ENCODE measurements at regions not wholly inside any gene's neighbourhood (a gene's known extent, or its start where the extent isn't known, plus 50 kb on each side); places are given as distances from the start of the nearest gene placed in this dataset.
"Not testable (repeated sequence)": the region's sequence is repeated elsewhere in the genome, so short reads cannot be mapped to it uniquely, and the experiment has no call there.

DNA sequence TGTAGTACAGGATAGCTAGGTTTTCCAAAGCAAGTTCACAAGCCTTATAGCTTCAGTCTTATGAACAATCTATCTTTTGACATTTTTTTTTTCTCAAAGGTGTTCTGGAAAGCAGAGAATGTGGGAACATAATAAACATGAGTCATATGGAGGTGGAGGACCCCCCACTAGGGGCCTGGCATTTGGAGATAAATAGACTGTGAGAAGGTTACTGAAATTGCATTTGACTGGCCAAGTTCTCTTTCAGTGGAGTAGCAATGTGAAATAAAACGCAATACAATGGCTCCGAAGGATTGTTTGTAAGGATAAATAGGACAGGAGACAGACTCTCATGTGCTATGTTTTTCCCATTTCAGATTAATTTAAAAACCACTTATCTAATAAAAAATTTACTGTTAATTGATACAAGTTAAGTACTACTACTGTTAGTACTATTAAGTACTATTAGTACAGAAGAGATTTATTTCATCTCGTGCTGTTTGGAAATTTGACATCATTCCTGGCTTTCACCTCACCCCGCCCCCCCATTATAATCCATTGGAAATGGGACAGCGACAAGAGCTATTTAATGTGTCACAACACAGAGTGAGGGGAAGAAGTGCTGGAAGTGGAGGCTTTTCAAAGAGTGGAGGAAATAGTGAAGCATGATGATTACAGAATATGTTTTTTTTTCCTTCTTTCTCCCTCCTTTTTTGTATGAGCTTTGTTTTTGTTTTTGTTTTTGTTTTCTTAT is 122.6 kb upstream of the ID4 start:
- no peak for DNase-seq

DNA sequence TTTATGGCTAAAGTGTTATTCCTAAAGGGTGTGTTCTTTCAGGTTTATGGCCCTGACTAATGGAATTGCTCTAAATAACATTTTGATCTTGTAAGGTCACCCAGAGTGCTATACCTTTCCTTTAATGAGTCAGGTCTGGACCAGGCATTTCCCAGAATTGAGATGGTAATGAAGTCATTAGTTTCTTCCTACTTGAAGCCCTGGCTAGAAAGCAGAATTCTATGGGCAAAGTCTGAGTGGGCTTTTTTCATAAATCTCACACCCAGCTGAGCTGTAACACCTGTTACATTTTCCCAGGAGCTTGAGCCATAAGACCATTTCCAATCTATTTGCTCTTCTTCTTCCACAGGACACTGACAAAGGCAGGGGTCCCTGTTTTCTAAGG is 122.0 kb upstream of the ID4 start:
- no peak for DNase-seq

DNA sequence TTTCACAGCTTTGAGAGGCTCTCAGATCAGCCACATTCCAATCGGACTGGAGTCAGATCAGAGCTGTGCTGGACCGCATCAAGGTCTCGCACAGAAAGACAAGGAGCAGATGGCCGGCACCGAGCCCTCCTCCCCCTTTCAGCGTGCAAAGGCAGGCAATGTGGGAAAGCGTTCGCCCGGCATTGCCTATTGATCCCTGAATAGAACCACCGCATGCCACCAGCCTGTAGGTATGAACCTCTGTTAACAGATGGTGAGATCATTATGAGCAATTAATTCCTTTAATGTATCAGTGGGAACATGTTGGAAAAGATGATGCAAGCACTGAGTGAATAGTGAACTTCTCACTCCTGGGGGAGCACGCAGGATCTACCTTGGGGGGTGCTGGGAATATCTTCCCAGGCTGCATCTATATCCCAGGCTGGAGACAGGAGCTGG is 117.5 kb upstream of the ID4 start:
- DNase-seq: no peak

DNA sequence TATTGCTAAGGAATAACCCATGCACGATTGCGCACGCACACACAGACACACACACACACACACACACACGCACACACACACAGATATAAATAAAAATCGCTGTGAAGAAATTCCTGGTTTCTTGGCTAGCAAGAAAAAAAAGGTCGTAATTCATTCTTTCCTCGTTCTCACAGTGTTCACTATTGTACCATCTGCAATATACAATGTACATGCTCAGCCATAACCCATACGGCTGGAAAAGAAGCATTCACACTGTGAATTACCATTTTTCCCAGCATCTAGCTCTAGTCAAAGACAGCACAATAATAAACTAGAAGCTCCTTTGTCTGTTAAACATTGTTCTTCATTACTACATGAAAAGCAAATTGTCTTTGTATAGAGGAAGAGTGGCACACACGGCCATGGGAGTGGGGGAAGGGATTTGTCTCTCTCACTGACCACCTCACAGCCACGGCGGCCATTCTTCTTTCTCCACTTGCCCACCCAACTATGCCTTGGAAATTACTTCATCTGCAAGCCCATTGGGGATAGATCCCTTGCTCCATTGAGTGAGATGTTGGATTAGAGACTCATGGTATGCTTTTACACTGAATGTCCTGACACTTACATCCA is 115.3 kb upstream of the ID4 start:
- DNase-seq: no peak

DNA sequence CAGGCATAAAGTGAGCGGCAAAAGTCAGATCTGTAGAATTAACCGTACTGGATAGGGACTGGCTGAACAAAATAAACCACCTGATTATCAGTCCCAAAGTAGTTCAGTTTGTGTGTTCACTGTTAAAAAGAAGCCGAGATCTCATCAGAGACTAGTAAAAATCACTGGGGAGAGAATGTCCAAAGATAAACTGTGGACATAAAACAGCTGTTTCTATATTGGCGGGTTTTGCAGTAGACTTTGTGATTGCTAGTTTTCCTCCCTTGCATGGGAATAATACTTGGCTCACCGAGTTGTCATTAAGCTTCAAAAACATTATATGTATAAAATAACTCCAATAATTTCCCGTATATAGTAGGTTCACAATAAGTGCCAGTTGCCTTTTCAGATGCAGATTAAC is 114.2 kb upstream of the ID4 start:
- DNase-seq: no peak

DNA sequence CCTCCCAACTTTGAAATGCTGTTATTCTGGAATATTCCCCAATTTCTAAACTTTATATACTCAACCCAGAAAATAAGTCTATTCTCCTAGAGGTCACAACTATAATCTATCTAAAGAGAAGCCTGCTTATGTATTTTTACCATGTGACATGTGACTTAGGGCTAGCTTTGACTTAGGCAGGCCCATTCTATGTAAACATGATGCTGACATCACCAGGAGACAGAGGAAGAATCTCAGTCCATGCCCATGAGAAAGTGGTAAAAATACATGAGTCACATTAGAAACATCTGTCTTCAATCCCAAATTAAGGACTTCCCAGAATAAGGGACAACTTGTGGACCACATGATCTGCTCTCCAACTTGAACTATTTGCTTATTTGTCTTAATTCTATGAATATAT is 113.6 kb upstream of the ID4 start:
- DNase-seq: no peak

DNA sequence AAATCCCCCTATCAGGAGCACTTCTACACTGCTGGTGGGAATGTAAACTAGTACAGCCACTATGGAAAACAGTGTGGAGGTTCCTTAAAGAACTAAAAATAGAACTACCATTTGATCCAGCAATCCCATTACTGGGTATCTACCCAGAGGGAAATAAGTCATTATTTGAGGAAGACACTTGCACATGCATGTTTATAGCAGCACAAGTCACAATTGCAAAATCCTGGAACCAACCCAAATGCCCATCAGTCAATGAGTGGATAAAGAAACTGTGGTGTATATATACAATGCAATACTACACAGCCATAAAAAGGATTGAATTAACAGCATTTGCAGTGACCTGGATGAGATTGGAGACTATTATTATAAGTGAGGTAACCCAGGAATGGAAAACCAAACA is 111.7 kb upstream of the ID4 start:
- DNase-seq: not testable (repeated sequence)

DNA sequence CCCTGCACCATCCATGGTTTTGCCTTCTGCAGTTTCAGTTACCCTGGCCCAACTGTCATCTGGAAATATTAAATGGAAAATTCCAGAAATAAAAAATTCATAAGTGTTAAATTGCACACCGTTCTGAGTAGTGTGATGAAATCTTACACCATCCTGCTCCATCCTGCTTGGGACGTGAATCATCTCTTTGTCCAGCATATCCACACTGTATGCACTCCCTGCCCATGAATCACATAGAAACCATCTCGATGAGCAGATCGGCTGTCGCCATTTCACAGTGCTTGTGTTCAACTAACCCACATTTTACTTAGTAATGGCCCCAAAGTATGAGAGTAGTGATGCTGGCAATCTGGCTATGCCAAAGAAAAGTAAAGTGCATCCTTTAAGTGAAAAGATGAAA is 105.9 kb upstream of the ID4 start:
- DNase-seq: no peak

DNA sequence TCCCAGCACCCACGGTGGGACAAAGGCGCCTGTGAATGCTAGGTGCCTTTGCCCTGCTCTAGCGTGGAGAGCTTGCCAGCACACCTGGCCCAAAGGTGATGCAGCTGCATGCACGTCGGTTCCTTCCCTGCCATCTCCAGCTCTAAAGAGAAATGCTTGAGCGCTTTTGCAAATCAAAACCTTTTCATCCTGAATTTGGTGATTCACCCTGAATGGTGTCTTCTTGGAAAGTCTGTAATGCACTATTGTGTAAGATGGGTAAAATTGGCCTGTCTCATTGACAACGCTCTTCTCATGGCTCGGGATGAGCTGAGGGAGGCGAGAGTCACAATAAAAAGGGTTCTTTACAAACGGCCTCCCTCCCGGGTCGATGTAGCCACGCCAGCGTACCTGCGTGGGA is 103.1 kb upstream of the ID4 start:
- DNase-seq: no peak

DNA sequence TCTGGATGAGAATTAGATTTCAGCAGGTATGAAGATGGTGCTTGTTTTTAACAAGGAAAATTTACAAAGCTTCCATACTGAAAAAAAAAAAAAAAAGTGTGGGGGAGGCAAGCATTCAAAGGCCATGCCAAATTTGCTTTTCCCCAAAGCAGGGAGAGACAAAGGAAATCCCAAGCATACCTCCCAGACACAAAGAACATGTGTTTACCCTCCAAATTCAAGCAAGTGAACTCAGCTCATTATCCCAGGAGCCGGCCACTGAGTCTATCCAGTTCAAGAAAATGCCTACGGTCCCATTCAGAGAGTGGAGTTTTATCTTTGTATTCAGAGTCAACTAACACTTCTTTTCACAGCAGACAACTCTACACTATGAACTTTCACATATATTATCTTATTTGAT is 102.7 kb upstream of the ID4 start:
- no peak for DNase-seq

DNA sequence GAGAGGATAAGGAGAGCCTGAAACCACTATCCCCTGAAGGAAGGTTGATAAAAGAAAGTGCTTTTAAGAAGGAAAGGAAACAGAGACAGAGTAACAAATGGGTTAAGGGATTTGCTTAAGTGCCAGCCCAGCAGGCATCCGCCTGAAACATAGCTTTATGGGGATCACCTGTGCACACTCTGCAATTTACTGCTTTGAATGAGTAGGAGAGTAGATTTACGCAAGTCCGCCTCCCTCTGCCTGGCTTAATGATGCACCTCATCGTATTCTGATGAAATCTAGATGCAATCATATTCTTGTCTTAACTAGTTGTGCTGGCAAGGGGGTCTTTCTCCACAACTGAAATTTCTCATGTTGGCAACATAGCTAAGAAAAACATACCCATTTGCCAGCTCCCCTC is 101.1 kb upstream of the ID4 start:
- no peak for DNase-seq

DNA sequence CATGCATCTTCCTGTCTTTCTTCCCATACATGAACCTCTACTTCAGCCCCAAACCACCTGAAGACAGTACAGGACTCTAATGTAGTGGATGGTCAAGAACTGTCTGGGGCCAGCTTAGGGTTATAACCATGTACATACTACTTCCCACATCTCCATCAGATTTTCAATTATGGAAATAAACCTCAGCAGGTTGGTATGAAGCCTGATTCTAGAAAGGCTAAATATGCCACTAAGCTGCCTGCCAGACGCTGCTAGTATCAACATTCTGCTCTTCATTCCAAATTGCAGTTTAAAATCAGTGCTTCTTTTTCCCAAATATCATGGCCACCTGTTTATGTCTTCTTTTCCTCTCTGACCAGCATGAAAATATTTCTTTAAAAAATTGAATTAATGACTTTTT is 99.2 kb upstream of the ID4 start:
- no peak for DNase-seq

DNA sequence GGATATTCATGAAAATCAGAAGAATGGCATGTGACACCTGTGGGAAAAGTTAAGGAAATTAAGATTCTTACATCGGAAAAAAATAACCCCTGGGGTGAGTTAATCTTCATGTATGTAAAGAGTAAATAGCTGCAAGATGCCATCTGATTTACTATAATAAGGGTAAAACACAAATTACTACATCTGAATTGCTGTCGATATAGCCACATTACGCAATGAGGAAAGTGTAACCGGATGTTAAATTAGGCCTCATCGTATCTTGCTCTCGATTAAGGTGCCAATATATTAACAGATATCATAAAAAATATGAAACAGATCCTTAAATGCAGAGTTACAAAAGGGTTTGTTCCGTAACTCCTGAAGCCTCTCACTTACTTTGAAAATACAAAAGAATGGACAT is 87.4 kb upstream of the ID4 start:
- DNase-seq: no peak

DNA sequence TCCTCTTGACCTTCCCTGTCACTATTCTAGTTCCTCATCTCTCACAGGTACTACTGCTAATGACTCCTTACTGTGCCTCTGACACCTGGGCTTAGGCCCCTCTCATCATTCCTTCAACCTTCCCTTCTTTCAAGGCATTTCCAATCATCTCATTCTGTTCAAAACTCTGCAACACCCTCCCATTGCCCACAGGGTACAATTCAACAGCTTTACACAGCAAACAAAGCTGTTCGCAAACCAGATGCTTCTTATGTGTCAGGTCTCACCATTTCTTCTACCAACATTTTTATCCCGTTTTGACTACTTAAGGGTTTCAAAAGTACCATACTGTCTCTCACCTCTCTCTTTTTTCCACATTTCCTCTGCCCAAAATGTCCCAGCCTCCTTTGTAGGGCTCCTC is 84.4 kb upstream of the ID4 start:
- peak; percentile 9 for DNase-seq

DNA sequence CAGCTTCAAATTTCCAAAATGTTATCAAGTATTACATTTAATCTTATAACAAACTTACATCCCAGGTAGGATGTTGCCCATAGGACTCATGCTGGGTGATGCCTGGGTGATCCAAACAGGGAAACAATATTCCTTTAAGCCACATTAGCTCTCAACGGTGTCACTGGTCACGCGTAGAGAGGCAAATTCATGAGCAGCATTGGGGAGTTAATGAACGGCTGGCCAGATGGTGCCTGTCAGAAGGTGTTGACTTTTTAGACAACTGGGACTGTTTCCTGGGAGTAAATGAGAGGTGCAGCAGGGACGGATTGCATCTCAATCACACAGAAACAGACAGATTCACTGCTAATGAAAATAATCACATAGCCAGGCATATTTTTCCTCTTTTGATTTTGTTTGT is 83.3 kb upstream of the ID4 start:
- peak; percentile 79 for DNase-seq

DNA sequence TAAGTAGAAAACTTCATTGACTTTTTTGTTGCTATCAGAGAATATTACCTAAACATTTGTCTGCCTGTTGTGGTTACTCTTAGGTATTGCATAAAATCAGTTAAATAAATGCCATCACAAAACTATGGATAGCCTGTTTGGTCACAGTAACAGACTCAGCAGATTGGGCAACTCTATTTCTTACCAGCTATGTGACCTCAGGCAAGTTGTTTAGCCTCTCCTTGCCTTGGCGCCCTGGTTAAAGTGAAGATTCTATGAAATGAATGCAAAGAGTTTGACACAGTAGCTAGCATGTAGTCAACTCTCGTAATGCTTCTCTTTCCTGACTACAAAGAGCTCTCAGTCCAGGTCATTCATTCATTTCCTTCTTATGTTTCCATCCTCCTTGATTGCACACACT is 82.5 kb upstream of the ID4 start:
- no peak for DNase-seq

DNA sequence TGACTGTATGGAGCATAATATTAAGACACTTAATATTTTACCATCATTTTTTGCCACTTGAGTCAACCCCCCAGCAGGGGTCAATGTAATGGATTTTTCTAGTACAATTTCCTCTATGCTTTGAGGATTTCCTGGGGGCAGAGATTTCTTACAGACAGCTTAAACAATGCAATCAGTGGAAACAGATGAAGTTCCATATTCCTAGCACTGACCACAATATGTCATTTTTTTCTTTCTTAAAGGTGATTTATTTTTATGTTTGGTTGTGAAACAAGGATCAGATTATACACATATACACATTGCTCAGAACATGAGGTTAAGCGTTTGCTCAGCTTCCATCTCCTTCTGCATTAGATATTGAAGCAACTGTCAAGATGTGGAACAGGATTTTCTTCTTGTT is 82.0 kb upstream of the ID4 start:
- DNase-seq: no peak

DNA sequence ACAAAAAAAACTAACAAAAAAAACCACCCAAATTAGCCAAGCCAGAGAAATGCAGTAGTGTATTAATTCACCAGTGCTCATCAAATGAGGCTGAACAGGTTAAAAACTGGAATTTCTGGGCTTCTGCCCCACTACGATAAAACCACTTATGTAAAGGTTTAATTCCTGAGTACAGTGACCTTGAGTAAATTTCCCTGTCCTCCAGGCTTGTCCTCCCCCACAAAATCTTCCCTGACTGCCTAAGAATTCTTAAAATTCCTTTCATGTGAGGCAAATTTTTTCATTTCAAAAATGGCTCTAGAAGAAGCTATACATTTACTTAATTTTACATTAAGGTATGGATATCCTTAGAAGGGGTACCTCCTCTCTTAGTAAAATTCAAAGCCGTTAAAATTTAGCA is 80.1 kb upstream of the ID4 start:
- no peak for DNase-seq

DNA sequence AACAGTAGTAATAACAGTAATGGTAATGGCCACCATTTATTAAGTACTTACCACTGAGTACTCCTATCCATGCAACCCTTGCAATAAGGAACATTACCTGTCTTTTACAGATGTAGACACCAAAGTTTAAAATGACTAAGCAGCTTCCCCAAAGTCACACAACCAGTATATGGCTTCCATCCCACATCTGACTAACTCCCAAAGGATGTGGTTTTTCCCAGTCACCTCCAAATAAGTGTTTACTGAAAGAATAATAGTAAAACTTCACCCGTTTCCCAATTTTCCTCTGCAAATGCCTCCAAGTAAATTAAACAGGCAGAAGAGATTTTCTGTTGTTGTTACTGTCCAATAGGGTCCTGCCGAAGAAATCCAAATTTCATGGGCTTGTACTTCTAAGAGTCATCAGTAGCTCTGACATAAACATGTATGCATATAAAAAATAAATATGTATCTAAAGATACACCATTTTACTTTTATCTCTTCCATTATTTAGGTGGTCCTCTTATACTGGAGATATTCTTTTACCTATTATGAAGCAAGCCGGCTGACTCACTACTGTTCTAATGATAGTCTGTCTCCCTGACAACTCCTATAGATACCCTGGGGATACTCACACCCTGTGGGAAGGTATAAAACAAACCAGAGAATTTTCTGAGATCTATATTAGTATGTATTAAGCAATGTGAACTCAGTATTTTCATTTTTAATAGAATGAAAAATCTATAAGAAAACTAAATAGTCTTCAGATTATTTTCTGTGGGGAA is 77.9 kb upstream of the ID4 start:
- no peak for DNase-seq

DNA sequence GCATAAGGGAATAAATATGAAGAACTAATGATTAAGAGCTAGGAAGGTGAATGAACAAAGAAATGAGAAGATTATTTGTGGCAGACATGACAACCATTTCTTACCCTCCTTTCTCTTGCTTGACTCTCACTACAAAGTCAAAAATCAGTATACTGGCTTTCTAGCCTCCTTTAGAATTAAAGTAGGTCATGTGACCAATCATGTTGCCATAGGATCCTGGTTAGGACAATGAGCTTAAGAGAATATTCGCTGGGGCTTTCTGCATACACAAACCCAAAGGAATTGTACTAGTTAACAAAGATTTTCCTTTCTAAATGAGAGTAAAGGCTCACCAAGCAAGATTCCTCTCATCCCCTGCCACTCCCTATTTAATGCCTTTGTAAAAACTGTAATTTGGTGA is 76.0 kb upstream of the ID4 start:
- DNase-seq: no peak

DNA sequence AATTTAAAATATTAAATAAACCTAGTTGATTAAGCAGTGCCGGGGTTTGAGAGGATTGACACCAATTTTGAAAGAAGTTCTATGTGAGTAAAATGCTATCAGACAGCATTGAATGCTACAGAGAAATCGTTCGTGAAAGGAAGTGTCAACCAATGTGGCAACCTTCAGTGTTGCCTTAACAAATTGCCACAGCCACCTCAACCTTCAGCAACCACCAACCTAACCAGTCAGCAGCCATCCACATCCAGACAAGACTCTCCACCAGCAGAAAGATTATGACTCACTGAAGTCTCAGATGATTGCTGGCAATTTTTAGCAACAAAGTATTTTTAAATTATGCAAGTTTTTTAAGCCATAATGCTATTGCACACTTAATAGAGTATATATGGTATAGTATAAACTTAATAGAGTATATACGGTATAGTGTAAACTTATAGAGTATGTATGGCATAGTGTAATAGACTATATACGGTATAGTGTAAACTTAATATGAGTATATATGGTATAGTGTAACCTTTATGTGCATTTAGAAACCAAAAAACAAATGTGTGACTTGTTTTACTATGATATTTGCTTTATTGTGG is 65.3 kb upstream of the ID4 start:
- DNase-seq: no peak

DNA sequence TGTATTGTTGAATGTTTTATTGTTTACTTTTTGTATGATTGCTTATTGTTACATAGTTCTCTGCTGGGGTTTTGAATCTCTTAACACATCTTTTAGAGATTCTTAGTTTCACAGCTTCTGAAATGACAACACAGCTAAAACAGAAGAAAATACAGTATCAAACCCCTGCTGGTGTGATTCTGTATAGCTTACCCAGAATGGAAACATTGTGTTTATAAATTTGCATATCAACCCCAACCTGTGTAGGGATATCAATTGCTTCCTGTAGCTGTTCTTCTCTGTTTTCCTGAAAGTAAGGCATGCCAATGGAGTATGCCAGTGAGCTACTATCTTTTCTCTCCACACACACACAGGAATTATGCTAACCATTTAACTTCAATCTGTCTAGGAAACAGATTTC is 64.3 kb upstream of the ID4 start:
- no peak for DNase-seq

DNA sequence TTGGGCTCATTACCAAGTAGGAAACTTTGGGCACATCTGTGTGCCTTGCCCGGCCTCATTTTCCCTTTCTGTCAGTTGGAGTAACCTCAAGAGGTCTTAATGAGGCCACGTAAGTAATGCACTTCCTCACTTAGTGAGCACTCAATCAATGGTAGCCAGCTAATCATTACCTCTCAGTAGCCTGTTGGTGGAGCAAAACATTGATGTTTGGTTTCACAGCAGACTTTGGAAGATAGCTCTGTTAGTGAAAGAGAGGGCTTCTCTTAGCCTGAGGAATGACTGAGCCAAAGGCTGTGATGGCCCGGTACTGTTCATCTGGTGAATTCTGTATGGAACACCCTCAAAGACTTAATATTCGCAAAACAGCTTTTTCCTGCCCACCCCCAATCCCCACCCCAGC is 55.9 kb upstream of the ID4 start:
- no peak for DNase-seq

DNA sequence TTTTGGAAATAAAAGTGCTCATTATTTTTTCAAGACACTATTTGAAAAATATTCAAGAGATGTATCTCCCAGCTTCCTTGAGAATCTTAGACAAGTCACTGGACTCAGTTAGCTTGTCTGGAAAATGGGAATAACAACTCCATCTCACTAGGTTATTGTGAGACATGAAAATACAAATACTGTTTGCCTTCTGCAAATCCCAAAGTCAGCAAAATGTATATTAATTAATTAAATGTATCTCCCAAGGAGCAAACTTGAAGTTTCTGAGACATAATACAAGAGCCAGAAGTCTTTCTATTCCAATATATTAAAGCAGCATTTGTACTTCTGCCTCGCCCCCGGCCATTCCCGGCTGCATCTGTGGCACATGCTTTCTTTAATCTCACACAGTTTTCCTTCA is 54.6 kb upstream of the ID4 start:
- DNase-seq: no peak

Data from NCI-H774 (cell line).